ENCODE measurements at regions not wholly inside any gene's neighbourhood (a gene's known extent, or its start where the extent isn't known, plus 50 kb on each side); places are given as distances from the start of the nearest gene placed in this dataset.

- no peak for DNase-seq (ENCODE audit: low read depth in 2 of 2)
Measured at GRCh38 chr10:128316121-128316726, 190.0 kb upstream of the MKI67 start.

GRCh38 chr10:128316925-128317324 is 190.7 kb upstream of the MKI67 start:
- no peak for DNase-seq (ENCODE audit: low read depth in 2 of 2)

GRCh38 chr10:128318366-128318765 is 192.1 kb upstream of the MKI67 start:
- no peak for DNase-seq (ENCODE audit: low read depth in 2 of 2)

DNA sequence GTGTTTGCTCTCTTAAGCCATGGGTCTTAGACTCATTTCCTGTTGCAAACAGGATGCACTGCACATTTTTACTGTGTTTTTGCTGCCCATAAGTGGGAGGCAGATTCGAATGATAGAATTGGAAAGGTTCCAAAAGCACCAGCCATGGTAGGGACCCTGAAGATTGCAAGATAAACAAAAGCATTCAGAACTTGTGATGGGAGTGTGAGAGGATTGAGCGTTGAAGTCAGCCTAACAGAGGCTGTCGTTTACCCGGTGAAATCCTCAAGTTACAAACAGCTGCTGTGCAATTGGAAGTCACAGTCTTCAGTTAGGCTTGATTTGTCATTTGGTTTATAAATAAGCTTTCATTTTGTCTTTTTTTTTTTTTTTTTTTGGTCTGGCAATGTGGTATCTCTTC is 192.7 kb upstream of the MKI67 start:
- no peak for DNase-seq (ENCODE audit: low read depth in 2 of 2)

DNA sequence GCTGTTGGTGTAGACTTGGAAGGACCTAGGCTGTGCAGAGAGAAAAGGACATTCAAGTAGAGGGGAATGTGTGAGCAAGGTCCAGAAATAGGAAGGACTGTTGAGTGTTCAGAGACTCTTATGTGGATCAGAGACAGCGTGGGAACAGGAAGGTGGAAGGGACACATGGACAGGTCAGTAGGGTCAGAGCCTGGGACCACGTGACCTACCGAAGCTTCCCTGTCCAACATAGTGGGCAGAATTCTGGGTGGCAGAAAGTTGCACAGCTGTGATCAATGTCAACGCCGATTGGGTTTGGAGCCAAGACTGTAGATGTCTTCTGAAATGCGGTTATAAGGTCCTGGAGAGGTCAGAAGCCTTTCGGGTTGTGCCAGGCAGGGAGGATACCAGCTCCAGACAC is 195.9 kb upstream of the MKI67 start:
- no peak for DNase-seq (ENCODE audit: low read depth in 2 of 2)

- no peak for DNase-seq (ENCODE audit: low read depth in 2 of 2)
Measured at GRCh38 chr10:128322950-128323349, 196.7 kb upstream of the MKI67 start.

DNA sequence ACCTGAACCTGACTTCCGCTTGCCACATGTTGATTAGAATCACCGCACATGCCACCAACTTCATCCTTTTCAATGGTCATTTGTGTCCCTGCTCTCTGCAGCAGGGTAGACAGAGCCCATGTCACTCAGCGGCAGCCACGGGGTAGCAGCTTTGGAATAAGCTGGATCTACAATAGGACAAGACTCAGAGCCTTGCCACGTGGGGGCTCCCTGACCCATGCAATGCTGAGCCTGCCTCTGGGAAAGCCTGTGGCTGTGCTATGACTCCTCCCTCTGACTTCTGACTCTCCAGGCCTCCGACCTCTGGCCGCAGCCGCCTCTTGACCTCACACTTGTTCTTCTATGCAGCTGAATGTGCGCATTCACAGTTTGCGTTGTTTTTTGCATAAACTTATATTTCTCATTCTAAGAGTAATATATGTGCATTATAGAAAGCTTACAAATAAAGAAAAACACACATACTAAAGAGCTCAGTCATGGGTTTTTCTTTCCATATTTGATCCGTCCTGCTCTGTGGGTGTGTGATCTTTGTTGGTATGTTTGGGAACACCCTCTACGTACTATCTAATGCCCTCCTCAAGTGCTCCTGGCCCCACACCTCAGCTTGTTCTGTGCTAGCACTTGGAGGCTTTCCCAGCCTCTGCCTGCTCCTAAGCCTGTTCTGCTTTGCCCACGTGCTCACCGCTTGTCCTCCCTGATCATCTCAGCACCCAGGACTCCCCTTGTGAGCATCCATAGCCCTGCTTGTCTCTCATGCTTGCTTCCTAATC is 198.0 kb upstream of the MKI67 start:
- DNase-seq (ENCODE audit: low read depth in 2 of 2) = no peak

DNA sequence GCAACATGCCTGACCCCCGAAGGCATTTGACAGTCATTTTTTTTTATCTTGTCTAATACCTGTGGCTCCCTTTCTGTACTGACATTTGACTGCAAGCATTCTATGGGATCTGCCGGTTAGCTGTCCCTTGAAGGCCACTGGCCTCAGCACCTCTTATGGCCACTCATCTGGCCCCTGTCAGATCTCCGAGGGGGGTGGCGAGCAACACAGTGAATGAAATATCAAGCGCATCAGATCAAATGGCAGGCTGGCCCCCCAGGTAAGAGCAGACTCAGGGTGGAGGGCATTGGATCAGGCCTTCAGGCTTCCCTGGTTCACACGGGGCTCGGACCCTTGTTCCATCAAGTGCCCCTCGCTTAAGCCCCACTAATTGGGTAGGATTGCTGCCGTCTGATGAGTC is 199.6 kb upstream of the MKI67 start:
- no peak for DNase-seq (ENCODE audit: low read depth in 2 of 2)

DNA sequence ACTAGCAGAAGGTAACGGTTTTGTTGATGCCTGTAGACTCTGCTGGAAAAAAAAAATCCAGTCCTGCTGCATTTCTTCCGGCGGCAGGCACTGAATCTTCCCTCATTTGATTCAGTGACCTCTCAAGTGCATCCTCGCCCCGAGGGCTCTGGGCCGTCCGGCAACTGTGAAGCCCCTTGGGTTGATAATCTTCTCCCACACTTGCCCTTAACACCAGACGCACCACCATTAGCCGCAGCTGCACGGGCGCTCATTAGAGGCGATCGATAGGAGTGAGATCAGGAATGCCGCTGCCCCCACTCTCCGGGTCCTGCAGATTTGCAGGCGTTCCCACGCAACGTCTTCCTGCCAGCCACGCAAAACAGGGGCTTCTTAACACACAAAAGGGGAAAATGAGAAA is 200.0 kb upstream of the MKI67 start:
- DNase-seq (ENCODE audit: low read depth in 2 of 2) = no peak

DNA sequence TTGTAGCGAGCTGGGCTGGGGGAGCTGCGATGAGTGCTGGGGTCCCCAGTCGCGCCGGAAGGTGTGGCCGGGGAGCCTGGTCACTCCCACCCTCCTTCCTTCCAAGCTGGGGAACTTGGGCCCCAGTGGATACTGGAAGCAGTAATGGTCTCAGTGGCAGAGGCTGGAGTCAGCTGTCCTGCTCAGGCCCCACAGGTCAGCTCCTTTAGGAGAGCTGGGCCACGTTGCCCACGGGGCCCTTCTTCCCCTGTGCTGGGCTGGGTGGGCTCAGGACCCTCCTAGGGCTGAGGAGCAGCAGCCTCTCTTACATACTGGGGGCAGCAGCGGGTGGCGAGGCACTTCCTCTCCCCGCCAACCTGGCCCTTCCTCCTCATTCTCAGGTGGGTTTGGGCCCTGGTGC is 200.6 kb upstream of the MKI67 start:
- DNase-seq (ENCODE audit: low read depth in 2 of 2) = no peak

DNA sequence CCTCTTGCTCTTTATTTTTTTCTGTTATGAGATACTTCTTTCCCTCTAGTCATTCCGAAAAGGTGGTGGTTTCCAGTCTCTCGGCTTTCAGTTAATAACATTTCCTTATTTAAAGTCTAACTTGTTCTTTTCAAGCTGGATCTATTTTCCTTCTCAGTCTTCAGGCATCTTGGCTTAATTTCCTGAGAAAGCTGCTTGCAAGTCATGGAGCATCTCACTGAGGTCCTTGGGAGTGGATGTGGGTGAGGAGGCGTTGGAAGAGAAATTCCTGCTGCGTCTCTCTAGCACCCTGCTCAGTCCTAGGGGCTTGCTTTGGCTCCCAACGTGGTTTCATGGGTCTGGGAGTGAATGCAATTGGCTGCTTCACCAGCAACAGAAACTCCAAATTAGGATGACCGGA is 210.2 kb upstream of the MKI67 start:
- DNase-seq (ENCODE audit: low read depth in 2 of 2) = no peak

DNA sequence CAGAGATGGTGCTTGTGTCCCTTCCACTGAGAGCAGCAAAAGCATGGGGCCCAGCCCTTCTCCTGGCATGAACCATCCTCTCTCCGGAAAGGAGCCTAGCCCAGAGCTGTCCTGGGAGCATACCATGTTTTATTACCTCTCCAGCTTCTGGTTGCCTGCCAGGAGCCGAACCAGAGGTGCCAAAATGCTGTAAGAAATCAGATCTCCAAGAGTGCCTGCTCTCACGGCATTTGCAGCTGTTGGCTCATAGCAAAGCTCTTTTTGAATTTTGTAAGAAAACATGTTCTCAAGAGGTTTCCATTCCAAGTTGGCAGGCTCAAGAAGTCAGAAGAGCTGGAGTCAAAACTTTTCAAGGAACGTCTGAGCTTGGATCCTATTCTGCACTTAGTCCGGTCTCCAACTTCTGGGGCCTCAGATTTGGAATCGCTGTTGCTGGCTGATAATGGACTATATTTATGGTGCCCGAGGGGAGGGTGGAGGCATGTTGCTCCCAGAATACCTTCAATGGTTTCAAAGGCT is 211.7 kb upstream of the MKI67 start:
- no peak for DNase-seq (ENCODE audit: low read depth in 2 of 2)

- DNase-seq (ENCODE audit: low read depth in 2 of 2) = no peak
Measured at GRCh38 chr10:128338951-128339350, 212.7 kb upstream of the MKI67 start.

GRCh38 chr10:128339753-128340152 is 213.5 kb upstream of the MKI67 start:
- no peak for DNase-seq (ENCODE audit: low read depth in 2 of 2)

- no peak for DNase-seq (ENCODE audit: low read depth in 2 of 2)
Measured at GRCh38 chr10:128345353-128345752, 219.1 kb upstream of the MKI67 start.

DNA sequence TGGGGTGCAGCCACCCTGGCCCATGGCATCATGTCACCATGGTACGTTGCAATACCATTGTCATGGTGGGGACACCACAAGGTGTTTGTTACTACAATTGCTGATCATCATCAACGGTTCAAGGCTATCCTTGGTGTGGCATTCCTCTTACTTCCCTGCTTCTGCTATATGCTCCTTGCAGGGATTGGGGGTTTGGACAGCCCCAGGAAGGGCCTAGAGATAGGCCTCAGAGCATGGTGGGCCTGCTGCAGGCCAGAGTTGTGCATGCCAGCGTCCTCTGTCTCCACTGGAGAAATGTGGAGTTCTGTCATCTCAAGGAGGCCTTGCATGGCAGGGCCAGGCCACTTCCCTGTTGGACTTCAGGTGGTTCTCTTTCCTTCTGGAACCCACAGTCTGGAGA is 234.6 kb upstream of the MKI67 start:
- DNase-seq (ENCODE audit: low read depth in 2 of 2) = no peak

DNA sequence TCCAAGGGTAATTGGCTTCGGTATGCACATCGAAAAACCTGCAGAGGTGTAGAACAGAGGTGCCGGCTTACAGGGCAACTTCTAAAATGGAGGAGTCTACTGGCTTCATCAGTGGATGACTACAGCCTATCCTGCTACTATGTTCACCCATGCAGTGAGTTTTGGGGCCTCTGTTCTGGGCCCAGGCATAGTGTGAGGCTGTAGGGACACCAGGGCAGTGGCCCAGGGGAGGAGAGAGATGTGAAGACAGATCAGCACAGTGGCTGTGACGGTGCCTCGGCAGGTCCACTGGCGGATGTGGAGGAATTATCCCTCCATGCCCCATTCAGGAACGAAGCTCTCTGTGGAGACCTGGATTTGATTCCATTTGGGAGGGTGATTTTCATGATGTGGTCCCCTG is 235.3 kb upstream of the MKI67 start:
- DNase-seq (ENCODE audit: low read depth in 2 of 2) = no peak

- DNase-seq (ENCODE audit: low read depth in 2 of 2) = no peak
Measured at GRCh38 chr10:128362514-128362913, 236.3 kb upstream of the MKI67 start.

DNA sequence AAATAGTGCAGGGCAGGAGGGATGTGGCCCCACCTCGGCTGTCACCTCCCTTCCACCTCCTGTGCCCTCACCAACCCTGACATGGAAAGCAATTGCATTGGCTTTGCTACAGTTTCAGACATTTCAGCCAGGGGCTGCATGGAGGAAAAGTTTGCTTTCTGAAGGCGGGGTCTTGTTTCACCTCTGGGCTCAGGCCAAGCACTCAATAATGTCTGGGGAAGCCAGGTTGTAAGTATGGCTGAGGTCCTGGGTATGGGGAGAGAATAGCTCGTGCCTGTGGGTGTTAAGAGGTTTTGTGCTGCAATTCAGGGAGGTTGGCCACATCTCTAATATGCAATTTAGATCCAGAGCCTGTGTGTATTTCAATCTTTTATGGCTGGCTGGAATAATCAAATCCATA is 238.4 kb upstream of the MKI67 start:
- no peak for DNase-seq (ENCODE audit: low read depth in 2 of 2)

- no peak for DNase-seq (ENCODE audit: low read depth in 2 of 2)
Measured at GRCh38 chr10:128365156-128365725, 239.0 kb upstream of the MKI67 start.

DNA sequence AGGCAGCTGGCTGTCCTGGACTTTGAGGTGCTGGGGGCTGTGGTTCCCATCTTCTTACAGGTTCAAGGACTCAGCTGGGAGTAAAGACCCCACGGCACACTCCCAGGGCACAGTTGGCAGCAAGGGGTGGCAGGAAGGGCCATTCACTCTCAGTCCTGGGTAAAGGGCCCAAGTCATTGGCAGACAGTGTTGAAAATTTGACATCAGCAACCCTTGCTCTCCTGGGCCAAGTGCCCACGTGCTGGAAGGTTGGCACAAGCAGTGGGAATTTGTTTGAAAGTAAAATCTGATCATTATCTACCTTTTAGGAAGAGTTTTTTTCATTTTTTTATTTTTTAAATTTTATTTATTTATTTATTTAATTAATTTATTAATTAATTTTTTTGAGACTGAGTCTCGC is 241.6 kb upstream of the MKI67 start:
- no peak for DNase-seq (ENCODE audit: low read depth in 2 of 2)

- DNase-seq (ENCODE audit: low read depth in 2 of 2) = no peak
Measured at GRCh38 chr10:128369101-128369650, 243.0 kb upstream of the MKI67 start.

Data from stimulated activated CD8-positive, alpha-beta memory T cell treated with anti-CD3 and anti-CD28 coated beads, Interleukin-7, amount 100 ng/mL, for 1 hour (primary cell).